ENCODE measurements at regions not wholly inside any gene's neighbourhood (a gene's known extent, or its start where the extent isn't known, plus 50 kb on each side); places are given as distances from the start of the nearest gene placed in this dataset.
"Not testable (repeated sequence)": the region's sequence is repeated elsewhere in the genome, so short reads cannot be mapped to it uniquely, and the experiment has no call there.

- Histone ChIP-seq H3K9me3 (peaks cover 0 to 8% (median 0%) of the 10 kb centered on the region in 4 donors), H3K27me3 (no peaks in the 10 kb centered on the region), H3K4me1 (no peaks in the 10 kb centered on the region), H3K27ac (no peak overlapping the region), H3K36me3 (no peaks in the 10 kb centered on the region), H3K4me3 (no peak overlapping the region)
- 51 to 59% methylated on average over 2 of the region's 2 CpGs for WGBS, 2 donors
- DNase-seq (ENCODE audit: low spot score in 2 of 2): no peak
- no peak for TF ChIP-seq POLR2A (IDR thresholded peaks at IDR 0.05)
- TF ChIP-seq EP300 (IDR thresholded peaks at IDR 0.05): no peak
- TF ChIP-seq CTCF (IDR thresholded peaks at IDR 0.05): no peak
Observed at GRCh38 chr4:115489279-115489678, 375.9 kb upstream of the NDST4 start.

GRCh38 chr4:115485402-115485801 is 372.0 kb upstream of the NDST4 start:
- Histone ChIP-seq H3K27ac (no peak overlapping the region), H3K27me3 (no peaks in the 10 kb centered on the region), H3K4me3 (no peak overlapping the region), H3K36me3 (no peaks in the 10 kb centered on the region), H3K9me3 (no peaks in the 10 kb centered on the region), H3K4me1 (no peaks in the 10 kb centered on the region)
- WGBS, 2 donors: 84 to 86% methylated on average over 2 of the region's 2 CpGs
- DNase-seq (ENCODE audit: low spot score in 2 of 2): no peak
- TF ChIP-seq CTCF (IDR thresholded peaks at IDR 0.05): no peak
- no peak for TF ChIP-seq EP300 (IDR thresholded peaks at IDR 0.05)
- TF ChIP-seq POLR2A (IDR thresholded peaks at IDR 0.05): no peak

GRCh38 chr4:115484479-115484878 is 371.1 kb upstream of the NDST4 start:
- Histone ChIP-seq H3K9me3 (no peaks in the 10 kb centered on the region), H3K36me3 (no peaks in the 10 kb centered on the region), H3K27me3 (no peaks in the 10 kb centered on the region), H3K4me3 (no peak overlapping the region), H3K4me1 (no peaks in the 10 kb centered on the region), H3K27ac (no peak overlapping the region)
- 85 to 86% methylated on average over 4 of the region's 4 CpGs for WGBS, 2 donors
- no peak for DNase-seq (ENCODE audit: low spot score in 2 of 2)
- TF ChIP-seq EP300 (IDR thresholded peaks at IDR 0.05): no peak
- TF ChIP-seq POLR2A (IDR thresholded peaks at IDR 0.05): no peak
- TF ChIP-seq CTCF (IDR thresholded peaks at IDR 0.05): no peak

DNA sequence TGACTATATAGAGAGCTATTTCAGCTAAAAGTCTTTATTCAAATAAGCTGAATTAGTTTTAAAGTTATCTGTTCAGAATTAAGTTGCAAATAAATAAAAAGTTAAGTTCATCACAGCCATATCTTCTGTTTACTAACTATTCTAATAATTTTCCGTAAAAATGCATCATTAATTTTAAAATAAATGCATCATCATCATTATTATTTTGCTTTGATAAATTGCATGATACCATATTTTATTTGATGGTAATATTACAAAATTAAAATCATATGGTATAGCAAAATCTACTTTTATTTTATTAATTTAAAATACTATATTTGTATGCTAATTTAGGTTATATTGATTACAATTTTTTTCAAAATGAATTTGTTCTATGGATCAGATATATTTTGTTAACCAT is 357.3 kb upstream of the NDST4 start:
- TF ChIP-seq EP300 (IDR thresholded peaks at IDR 0.05) (no peak), POLR2A (IDR thresholded peaks at IDR 0.05) (no peak), CTCF (IDR thresholded peaks at IDR 0.05) (no peak)
- H3K9me3 ChIP-seq: no peaks in the 10 kb centered on the region

DNA sequence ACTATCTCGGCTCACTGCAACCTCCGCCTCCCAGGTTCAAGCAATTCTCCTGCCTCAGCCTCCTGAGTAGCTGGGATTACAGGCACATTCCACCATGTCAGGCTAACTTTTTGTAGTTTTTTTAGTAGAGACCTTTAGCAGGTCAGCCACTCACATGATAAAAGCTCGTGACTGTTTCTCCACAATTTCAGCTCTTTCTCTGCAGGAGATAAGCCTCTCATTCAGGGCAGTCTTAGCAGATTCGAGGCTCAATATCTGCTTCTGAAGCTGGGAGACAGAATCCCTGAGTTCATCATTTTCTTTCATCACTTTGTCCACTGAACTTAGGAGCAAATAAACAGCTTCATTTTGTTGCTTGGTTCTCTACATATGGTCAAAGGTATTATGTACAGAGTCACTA is 345.9 kb upstream of the NDST4 start:
- not testable (repeated sequence) for H3K9me3 ChIP-seq, H3K36me3 ChIP-seq

More for the DNA sequence above, 357.3 kb upstream of the NDST4 start:
- no peak for DNase-seq (ENCODE audit: low spot score in 2 of 2)
- WGBS, 2 donors: 38 to 42% methylated on average over 1 of the region's 1 CpG
- no peaks in the 10 kb centered on the region for H3K4me1 ChIP-seq
- H3K27ac ChIP-seq: no peak overlapping the region
- no peaks in the 10 kb centered on the region for H3K27me3 ChIP-seq
- H3K36me3 ChIP-seq: no peaks in the 10 kb centered on the region
- no peak overlapping the region for H3K4me3 ChIP-seq

GRCh38 chr4:115456231-115456630 is 342.8 kb upstream of the NDST4 start:
- H3K27ac ChIP-seq: no peak overlapping the region
- H3K9me3 ChIP-seq: peaks cover 0 to 3% (median 0%) of the 10 kb centered on the region in 4 donors
- no peak for DNase-seq (ENCODE audit: low spot score in 2 of 2)
- TF ChIP-seq EP300 (IDR thresholded peaks at IDR 0.05) (no peak), CTCF (IDR thresholded peaks at IDR 0.05) (no peak), POLR2A (IDR thresholded peaks at IDR 0.05) (no peak)
- H3K4me1 ChIP-seq: no peaks in the 10 kb centered on the region
- H3K36me3 ChIP-seq: no peaks in the 10 kb centered on the region
- no peak overlapping the region for H3K4me3 ChIP-seq
- no peaks in the 10 kb centered on the region for H3K27me3 ChIP-seq
- WGBS, 2 donors: 89 to 96% methylated on average over 1 of the region's 1 CpG

More for the DNA sequence above, 345.9 kb upstream of the NDST4 start:
- not testable (repeated sequence) for H3K27me3 ChIP-seq; H3K27ac ChIP-seq; H3K4me1 ChIP-seq; H3K4me3 ChIP-seq; DNase-seq (ENCODE audit: low spot score in 2 of 2)
- WGBS, 2 donors: 82 to 85% methylated on average over 4 of the region's 4 CpGs

Measured in tibial nerve (tissue), 4 donors.